A673 (cell line): ENCODE measurements at regions not wholly inside any gene's neighbourhood (a gene's known extent, or its start where the extent isn't known, plus 50 kb on each side); places are given as distances from the start of the nearest gene placed in this dataset.

Experiments
- CTCF ChIP-seq: fragments of 300-800, 200-600 bp; sonication (generic); conservative IDR thresholded peaks from 2 replicates; pipeline ENCODE4 v1.5.1; 2017; ENCODE audit warnings: low read depth, mild to moderate bottlenecking, antibody characterized with exemption, low read length, moderate library complexity, mixed read lengths
- EZH2 ChIP-seq: fragments of 200-600 bp; sonication (generic); IDR thresholded peaks from 2 replicates; pipeline ENCODE4 v1.6.1; 2017; ENCODE audit warnings: borderline replicate concordance, low read depth, mild to moderate bottlenecking, mixed read lengths, antibody characterized with exemption, low read length; ENCODE audit not compliant: poor library complexity, severe bottlenecking

GRCh38 chr15:66906668-66907614, 158.5 kb upstream of the SMAD3 start:
- TF ChIP-seq EZH2 (no peak), CTCF (no peak)
